CD4-positive, alpha-beta T cell (primary cell): ENCODE measurements at regions not wholly inside any gene's neighbourhood (a gene's known extent, or its start where the extent isn't known, plus 50 kb on each side); places are given as distances from the start of the nearest gene placed in this dataset.

Experiments used
- ATAC-seq: fragments of 200-7000 bp; cut with Tn5 transposase; one replicate; pipeline ENCODE4 v1.10.0; 2022; ENCODE audit warnings: mild to moderate bottlenecking; ENCODE audit not compliant: poor library complexity
- CTCF ChIA-PET: fragments of 350-600 bp; sonication (Branson Sonifier 250); formaldehyde crosslinking; loops from one replicate; lab custom pipeline; 2021; ENCODE audit warnings: antibody characterized with exemption, inconsistent platforms; lab: Charles Lee
- POLR2A ChIA-PET: fragments of 350-600 bp; sonication (Branson Sonifier 250); formaldehyde crosslinking; loops from one replicate; lab custom pipeline; 2021; ENCODE audit warnings: antibody characterized with exemption, inconsistent platforms; lab: Charles Lee
- DNase-seq, 14 experiments: peaks; one replicate each; pipeline ENCODE4 v3.0.0-alpha.2; 2013 to 2020; ENCODE audit warnings: mixed read lengths in 2 of 14
- H3K27ac ChIP-seq, 2 donors: one replicate each; pipeline versions ENCODE4 v1.5.1 to v1.7.0; 2013; ENCODE audit warnings: low read length in 2 of 2, low read depth in 1 of 2, mild to moderate bottlenecking in 1 of 2
- H3K27me3 ChIP-seq, 2 experiments: 1 replicate in 1 of 2; 2 replicates in 1 of 2; pipeline versions ENCODE4 v1.6.1 to v1.7.0; 2013; ENCODE audit warnings: low read length in 2 of 2, control low read depth in 1 of 2, mild to moderate bottlenecking in 1 of 2, moderate library complexity in 1 of 2; ENCODE audit not compliant: insufficient read depth in 2 of 2, control insufficient read depth in 1 of 2
- H3K36me3 ChIP-seq: one replicate; pipeline ENCODE4 v1.6.1; 2013; ENCODE audit warnings: low read length, control low read depth; ENCODE audit not compliant: insufficient read depth
- H3K4me1 ChIP-seq: one replicate; pipeline ENCODE4 v1.6.1; 2013; ENCODE audit warnings: low read length, control low read depth; ENCODE audit not compliant: insufficient read depth
- H3K4me3 ChIP-seq: one replicate; pipeline ENCODE4 v1.5.1; 2013; ENCODE audit warnings: mild to moderate bottlenecking, low read length, moderate library complexity
- H3K9me3 ChIP-seq, 2 experiments: 1 replicate in 1 of 2; 2 replicates in 1 of 2; pipeline versions ENCODE4 v1.6.1 to v1.7.0; 2013; ENCODE audit warnings: low read length in 2 of 2, mild to moderate bottlenecking in 2 of 2, control low read depth in 1 of 2, moderate library complexity in 1 of 2; ENCODE audit not compliant: control insufficient read depth in 1 of 2, insufficient read depth in 1 of 2
- H3K27ac Mint-ChIP-seq: one replicate; pipeline ENCODE4 v1.8.0; 2020; ENCODE audit warnings: mixed read lengths
- H3K27me3 Mint-ChIP-seq: one replicate; pipeline ENCODE4 v1.8.0; 2021; ENCODE audit warnings: mixed read lengths
- H3K36me3 Mint-ChIP-seq: one replicate; pipeline ENCODE4 v1.8.0; 2021; ENCODE audit warnings: low read depth, mixed read lengths
- H3K4me1 Mint-ChIP-seq: one replicate; pipeline ENCODE4 v1.8.0; 2021; ENCODE audit warnings: low read depth, mixed read lengths
- H3K4me3 Mint-ChIP-seq: one replicate; pipeline ENCODE4 v1.8.0; 2020; ENCODE audit warnings: mild to moderate bottlenecking, mixed read lengths
- H3K9me3 Mint-ChIP-seq: one replicate; pipeline ENCODE4 v1.8.0; 2020; ENCODE audit warnings: mixed read lengths
- CTCF ChIP-seq: fragments of 200-600 bp; IDR thresholded peaks from one replicate; pipeline ENCODE4 v1.8.0; 2022; ENCODE audit warnings: antibody characterized with exemption, mild to moderate bottlenecking
- intact Hi-C, 2 experiments: fragments of 100-400 bp; cut with DNase I in 1 of 2; cut with micrococcal nuclease in 1 of 2; formaldehyde crosslinking; loops; one replicate each; pipeline versions ENCODE4 v1.15.1 to v1.9.0; 2023 to 2025; cut with DNase I, micrococcal nuclease

- Mint-ChIP-seq H3K27me3 (no peaks in the 10 kb centered on the region), H3K27ac (no peak overlapping the region), H3K36me3 (no peaks in the 10 kb centered on the region), H3K9me3 (peaks cover 19% of the 10 kb centered on the region), H3K4me1 (no peaks in the 10 kb centered on the region), H3K4me3 (no peak overlapping the region)
- TF ChIP-seq CTCF, result no peak
- H3K4me3 ChIP-seq, result no peak overlapping the region
- intact Hi-C loops, result no loop called here
- peaks cover 6 to 16% of the 10 kb centered on the region in 2 experiments for H3K9me3 ChIP-seq
- no peaks in the 10 kb centered on the region for H3K4me1 ChIP-seq
- no peak overlapping the region for H3K27ac ChIP-seq
- ATAC-seq (no peak), DNase-seq (no peak)
- POLR2A ChIA-PET, result no interaction called here
- H3K36me3 ChIP-seq, result no peaks in the 10 kb centered on the region
- H3K27me3 ChIP-seq, result no peaks in the 10 kb centered on the region
- CTCF ChIA-PET, result no interaction called here
Measured at GRCh38 chr6:120237221-120237620, 887.7 kb upstream of the MAN1A1 start.

DNA sequence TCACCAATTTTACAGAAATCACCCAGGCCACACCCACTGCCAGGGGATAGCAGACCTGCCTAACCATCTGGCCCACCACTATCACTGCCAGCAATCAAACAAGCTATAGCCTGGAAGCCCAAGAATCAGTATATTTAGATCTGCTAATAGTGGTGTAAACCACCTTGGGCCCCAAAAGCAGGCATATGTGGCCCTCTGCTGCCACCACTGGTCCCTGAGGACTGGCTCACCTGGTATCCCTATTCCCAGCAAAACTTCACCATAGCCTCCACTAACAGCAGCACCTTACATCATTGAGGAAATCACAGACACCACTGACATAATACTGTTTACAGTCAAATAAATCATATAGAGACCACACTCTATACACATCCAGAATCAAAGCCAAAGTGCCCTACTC lies 880.4 kb upstream of the MAN1A1 start:
- no peak for ATAC-seq
- no peaks in the 10 kb centered on the region for H3K36me3 ChIP-seq
- peaks cover 10% of the 10 kb centered on the region for H3K9me3 Mint-ChIP-seq

DNA sequence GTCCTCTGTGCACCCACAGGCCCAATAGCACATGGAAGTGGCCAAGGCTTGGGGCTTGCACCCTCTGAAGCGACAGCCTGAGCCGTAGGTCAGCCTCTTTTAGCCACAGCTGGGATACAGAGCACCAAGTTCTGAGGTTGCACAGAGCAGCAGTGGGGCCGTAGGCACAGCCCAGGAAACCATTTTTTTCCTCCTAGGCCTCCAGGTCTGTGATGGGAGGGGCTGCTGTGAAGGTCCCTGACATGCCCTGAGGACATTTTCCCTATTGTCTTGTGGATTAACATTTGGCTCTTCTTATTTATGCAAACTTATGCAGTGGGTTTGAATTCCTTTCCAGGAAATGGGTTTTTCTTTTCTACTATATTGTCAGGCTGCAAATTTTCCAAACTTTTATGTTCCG lies 878.7 kb upstream of the MAN1A1 start:
- Mint-ChIP-seq H3K27ac (no peak overlapping the region), H3K9me3 (peaks cover 5% of the 10 kb centered on the region), H3K4me1 (no peaks in the 10 kb centered on the region), H3K27me3 (no peaks in the 10 kb centered on the region), H3K36me3 (no peaks in the 10 kb centered on the region), H3K4me3 (no peak overlapping the region)
- POLR2A ChIA-PET, result no interaction called here
- no peaks in the 10 kb centered on the region for H3K27me3 ChIP-seq
- CTCF ChIA-PET, result no interaction called here
- H3K9me3 ChIP-seq, result peaks cover 2 to 8% of the 10 kb centered on the region in 2 experiments
- H3K27ac ChIP-seq, result no peak overlapping the region
- DNase-seq, result no peak
- H3K4me1 ChIP-seq, result no peaks in the 10 kb centered on the region
- TF ChIP-seq CTCF, result no peak
- H3K36me3 ChIP-seq, result no peaks in the 10 kb centered on the region
- H3K4me3 ChIP-seq, result no peak overlapping the region
- ATAC-seq, result no peak
- intact Hi-C loops, result no loop called here

More for the DNA sequence above, 880.4 kb upstream of the MAN1A1 start:
- no peaks in the 10 kb centered on the region for H3K27me3 Mint-ChIP-seq
- no peaks in the 10 kb centered on the region for H3K27me3 ChIP-seq
- H3K27ac ChIP-seq, result no peak overlapping the region
- H3K4me1 Mint-ChIP-seq, result no peaks in the 10 kb centered on the region
- no peaks in the 10 kb centered on the region for H3K36me3 Mint-ChIP-seq
- ChIA-PET CTCF (no interaction called here), POLR2A (no interaction called here)
- H3K27ac Mint-ChIP-seq, result no peak overlapping the region
- no peak overlapping the region for H3K4me3 Mint-ChIP-seq
- intact Hi-C loops, result no loop called here
- no peak overlapping the region for H3K4me3 ChIP-seq
- H3K9me3 ChIP-seq, result peaks cover 8 to 16% of the 10 kb centered on the region in 2 experiments
- TF ChIP-seq CTCF, result no peak
- no peaks in the 10 kb centered on the region for H3K4me1 ChIP-seq
- DNase-seq, result no peak
